NCI-H69 (cell line): ENCODE measurements at regions not wholly inside any gene's neighbourhood (a gene's known extent, or its start where the extent isn't known, plus 50 kb on each side); places are given as distances from the start of the nearest gene placed in this dataset.
A peak's percentile ranks its signal among the peaks of the same experiment; 100 is the strongest.

Experiments used
- DNase-seq: peaks from one replicate; lab custom pipeline; 2025; lab: John Stamatoyannopoulos, UW

GRCh38 chr7:17176371-17177032, 122.0 kb upstream of the AHR start:
- DNase-seq = no peak

- DNase-seq = no peak
Measured at GRCh38 chr7:17178545-17178944, 119.9 kb upstream of the AHR start.

GRCh38 chr7:17181482-17181881, 117.0 kb upstream of the AHR start:
- DNase-seq = no peak

- no peak for DNase-seq
Measured at GRCh38 chr7:17183630-17184328, 114.7 kb upstream of the AHR start.

GRCh38 chr7:17184805-17185689, 113.4 kb upstream of the AHR start:
- no peak for DNase-seq

- DNase-seq = no peak
Measured at GRCh38 chr7:17185690-17186070, 112.8 kb upstream of the AHR start.

- no peak for DNase-seq
Measured at GRCh38 chr7:17186745-17187530, 111.5 kb upstream of the AHR start.

- no peak for DNase-seq
Measured at GRCh38 chr7:17194656-17195055, 103.8 kb upstream of the AHR start.

- no peak for DNase-seq
Measured at GRCh38 chr7:17195576-17195975, 102.9 kb upstream of the AHR start.

- no peak for DNase-seq
Measured at GRCh38 chr7:17205910-17206309, 92.5 kb upstream of the AHR start.

- peak; percentile 58 for DNase-seq
Measured at GRCh38 chr7:17206349-17206905, 92.0 kb upstream of the AHR start.

GRCh38 chr7:17207220-17207619, 91.2 kb upstream of the AHR start:
- DNase-seq = no peak

GRCh38 chr7:17209101-17209500, 89.4 kb upstream of the AHR start:
- no peak for DNase-seq

- no peak for DNase-seq
Measured at GRCh38 chr7:17211307-17211836, 87.1 kb upstream of the AHR start.

GRCh38 chr7:17212188-17212587, 86.3 kb upstream of the AHR start:
- no peak for DNase-seq

GRCh38 chr7:17227766-17228490, 70.5 kb upstream of the AHR start:
- DNase-seq = no peak

GRCh38 chr7:17229228-17229627, 69.2 kb upstream of the AHR start:
- no peak for DNase-seq

- no peak for DNase-seq
Measured at GRCh38 chr7:17230099-17230807, 68.2 kb upstream of the AHR start.

- no peak for DNase-seq
Measured at GRCh38 chr7:17233603-17234002, 64.8 kb upstream of the AHR start.

GRCh38 chr7:17234030-17234397, 64.4 kb upstream of the AHR start:
- no peak for DNase-seq
